ENCODE measurements at regions not wholly inside any gene's neighbourhood (a gene's known extent, or its start where the extent isn't known, plus 50 kb on each side); places are given as distances from the start of the nearest gene placed in this dataset.

DNA sequence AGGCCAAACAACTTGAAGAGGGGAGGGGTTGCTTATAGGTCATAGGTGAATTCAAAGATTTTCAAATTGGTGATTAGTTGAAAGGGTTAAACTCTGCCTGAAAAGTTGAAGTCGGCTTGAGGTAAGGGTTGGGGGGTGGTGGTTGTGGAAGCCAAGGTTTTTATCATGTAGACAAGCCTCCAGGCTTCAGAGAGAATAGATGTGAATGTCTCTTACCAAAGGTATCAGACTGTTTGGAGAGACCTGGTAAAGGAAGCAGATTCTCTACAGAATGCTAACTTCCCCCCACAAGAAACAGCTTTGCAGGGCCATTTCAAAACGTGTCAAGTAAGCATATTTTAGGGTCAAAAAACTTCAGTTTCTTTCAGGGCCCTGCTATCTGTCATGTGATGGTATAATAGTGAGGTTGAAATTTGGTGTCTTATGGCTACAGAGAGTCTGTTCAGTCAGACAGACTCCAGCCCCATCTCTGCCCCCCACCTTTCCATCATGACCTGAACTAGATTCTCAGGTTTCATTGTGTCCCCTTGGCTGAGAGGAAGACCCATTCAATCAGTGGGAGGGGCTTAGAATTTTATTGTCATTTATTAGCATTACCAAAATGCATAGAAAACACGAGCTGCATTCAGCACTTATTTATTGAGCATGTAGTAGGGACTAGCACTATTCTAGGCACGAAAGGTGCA, 136.5 kb downstream of the MAP3K7 start:
- intact Hi-C loops (cut with micrococcal nuclease), result no loop called here
- Mint-ChIP-seq H3K27me3 (ENCODE audit: low read depth) (no peaks in the 10 kb centered on the region), H3K4me1 (ENCODE audit: low read depth) (peaks cover 42% of the 10 kb centered on the region), H3K36me3 (ENCODE audit: low read depth) (peaks cover 10% of the 10 kb centered on the region), H3K9me3 (peaks cover 2% of the 10 kb centered on the region), H3K27ac (no peak overlapping the region), H3K4me3 (no peak overlapping the region)
- CTCF ChIA-PET, result interaction anchor here (0.9 to 1.2 kb wide), 3 partner anchors 19 to 227 kb away, joined by 3 read pairs; no protein-coding TSS in a partner anchor
- no peak for DNase-seq

DNA sequence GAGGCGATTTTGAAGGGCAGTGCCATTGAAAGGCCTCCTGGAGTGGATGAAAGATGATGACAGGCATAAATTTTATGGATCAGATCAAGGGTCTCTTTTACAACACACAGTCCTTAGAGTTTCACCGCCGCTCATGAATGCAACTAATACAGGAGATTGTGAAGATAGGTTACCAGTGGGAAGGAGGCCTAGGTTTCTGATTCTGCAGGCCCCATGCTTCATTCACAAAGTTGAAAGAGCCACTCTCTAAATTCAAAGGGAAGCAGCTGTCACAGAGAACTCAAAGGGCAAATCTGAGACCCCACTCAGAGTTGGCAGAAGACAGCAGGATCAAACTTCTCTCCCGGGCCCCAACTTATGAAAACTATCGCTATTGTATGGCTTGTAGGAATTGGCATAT, 137.6 kb downstream of the MAP3K7 start:
- Mint-ChIP-seq H3K27ac (no peak overlapping the region), H3K4me1 (ENCODE audit: low read depth) (peaks cover 44% of the 10 kb centered on the region), H3K9me3 (peaks cover 2% of the 10 kb centered on the region), H3K36me3 (ENCODE audit: low read depth) (peaks cover 8% of the 10 kb centered on the region), H3K4me3 (no peak overlapping the region), H3K27me3 (ENCODE audit: low read depth) (no peaks in the 10 kb centered on the region)
- CTCF ChIA-PET, result interaction anchor here (0.7 kb wide), 1 partner anchor 291 kb away, joined by 3 read pairs; no protein-coding TSS in a partner anchor
- DNase-seq, result no peak
- intact Hi-C loops (cut with micrococcal nuclease), result no loop called here

DNA sequence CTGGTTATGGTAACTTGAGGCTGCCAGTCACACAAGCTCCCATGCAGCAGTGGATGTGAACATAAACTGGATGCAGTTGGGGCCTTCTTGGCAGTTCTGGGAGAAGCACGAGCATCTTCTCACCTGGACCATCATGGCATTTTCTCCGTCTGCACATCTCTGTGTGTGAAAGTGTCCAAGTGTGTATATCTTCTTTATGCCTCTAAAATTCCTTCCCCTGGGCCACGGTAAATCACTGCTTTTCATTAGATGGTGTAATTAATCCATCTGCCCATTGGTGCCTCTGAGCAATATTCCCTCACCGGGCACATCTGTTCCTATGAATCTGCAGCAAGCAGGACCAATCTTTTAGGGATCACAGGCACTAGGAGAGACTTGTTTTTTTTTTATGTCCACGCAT, 138.0 kb downstream of the MAP3K7 start:
- Mint-ChIP-seq H3K27me3 (ENCODE audit: low read depth) (no peaks in the 10 kb centered on the region), H3K4me1 (ENCODE audit: low read depth) (peaks cover 46% of the 10 kb centered on the region), H3K36me3 (ENCODE audit: low read depth) (peaks cover 8% of the 10 kb centered on the region), H3K9me3 (peaks cover 2% of the 10 kb centered on the region), H3K27ac (no peak overlapping the region), H3K4me3 (no peak overlapping the region)
- intact Hi-C loops (cut with micrococcal nuclease), result no loop called here
- DNase-seq, result no peak
- CTCF ChIA-PET, result no interaction called here

DNA sequence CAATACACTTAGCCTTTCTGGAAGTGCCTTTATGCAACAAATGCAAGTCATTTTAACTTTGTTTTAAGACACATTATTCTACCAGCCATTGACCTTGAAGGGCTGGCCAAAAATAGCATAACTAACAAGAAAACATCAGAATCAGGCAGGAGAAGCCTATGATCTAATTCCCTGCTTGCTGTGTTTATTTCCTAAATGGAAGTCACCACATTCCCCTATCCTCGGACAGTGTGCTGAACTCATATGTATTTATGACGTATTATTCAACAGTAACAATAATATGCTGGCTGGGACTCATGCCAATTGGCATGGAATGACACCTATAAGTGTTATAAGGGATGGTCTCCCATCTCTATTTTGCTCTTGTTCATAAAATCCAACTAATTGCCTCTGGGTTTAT, 140.7 kb downstream of the MAP3K7 start:
- peaks cover 56% of the 10 kb centered on the region for H3K4me1 Mint-ChIP-seq (ENCODE audit: low read depth)
- DNase-seq, result no peak
- no peak overlapping the region for H3K4me3 Mint-ChIP-seq
- H3K36me3 Mint-ChIP-seq (ENCODE audit: low read depth), result peaks cover 2% of the 10 kb centered on the region
- H3K9me3 Mint-ChIP-seq, result no peaks in the 10 kb centered on the region
- peak overlapping the region; percentile 95 for H3K27ac Mint-ChIP-seq
- no peaks in the 10 kb centered on the region for H3K27me3 Mint-ChIP-seq (ENCODE audit: low read depth)
- CTCF ChIA-PET, result no interaction called here
- intact Hi-C loops (cut with micrococcal nuclease), result no loop called here

DNA sequence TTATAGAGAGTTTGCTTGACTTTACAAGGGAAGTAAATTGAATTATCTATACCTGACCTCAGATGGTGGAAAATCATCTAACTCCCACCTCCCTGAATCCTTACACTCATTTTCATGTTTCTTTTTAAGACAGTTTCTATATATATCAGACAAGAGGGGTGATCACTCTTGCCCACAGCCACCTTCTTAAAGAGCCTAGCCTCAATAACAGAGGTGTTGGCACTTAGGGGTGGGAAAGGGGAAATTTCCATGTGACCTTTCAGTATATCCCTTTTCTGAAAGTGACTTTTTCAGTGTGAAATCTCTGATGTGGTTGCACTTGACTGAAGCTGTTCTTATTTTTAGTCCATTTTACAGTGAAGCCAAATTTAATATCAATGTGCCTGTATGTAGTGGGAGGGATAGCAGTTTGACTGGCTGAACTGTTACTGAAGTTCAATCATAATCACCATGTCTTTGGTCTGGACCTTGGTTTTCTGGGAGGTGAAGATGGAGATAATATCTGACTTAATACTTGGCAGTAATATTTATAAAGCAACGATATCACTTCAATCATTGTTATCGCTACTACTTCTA, 141.3 kb downstream of the MAP3K7 start:
- peak overlapping the region; percentile 95 for H3K27ac Mint-ChIP-seq

DNA sequence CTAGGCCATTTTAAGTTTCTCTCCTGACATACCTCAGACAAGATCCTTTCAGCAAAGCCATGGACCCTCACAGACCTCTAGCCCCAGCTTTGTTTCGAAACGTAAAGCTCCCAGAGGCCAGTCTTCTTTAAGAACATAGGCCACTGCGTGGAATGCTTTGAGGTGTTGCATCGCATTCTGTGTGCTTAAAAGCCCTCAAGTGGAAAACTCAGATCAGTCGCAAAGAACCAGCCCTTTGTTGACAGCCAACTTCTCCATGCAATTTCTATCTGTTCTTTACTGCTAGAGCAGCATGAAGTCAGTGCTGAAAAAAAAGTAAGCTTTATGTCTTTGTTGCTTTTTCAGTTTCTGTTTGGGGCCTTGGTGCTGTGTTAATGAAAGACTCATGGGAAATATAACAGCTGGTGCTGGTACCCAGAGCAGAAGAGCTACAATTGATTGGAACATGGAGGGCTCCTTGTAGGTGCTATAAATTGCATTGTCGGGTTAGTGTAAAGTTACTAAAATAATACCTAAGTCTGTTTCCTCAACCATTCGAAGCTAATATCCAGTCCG, 142.6 kb downstream of the MAP3K7 start:
- intact Hi-C loops (cut with micrococcal nuclease), result loop anchor here (1.0 to 2.0 kb wide), 4 partner anchors 9 to 42 kb away; no protein-coding TSS in a partner anchor
- peaks cover 56% of the 10 kb centered on the region for H3K4me1 Mint-ChIP-seq (ENCODE audit: low read depth)

More for the DNA sequence above, 141.3 kb downstream of the MAP3K7 start:
- CTCF ChIA-PET, result no interaction called here
- Mint-ChIP-seq H3K9me3 (no peaks in the 10 kb centered on the region), H3K27me3 (ENCODE audit: low read depth) (no peaks in the 10 kb centered on the region), H3K4me3 (no peak overlapping the region), H3K4me1 (ENCODE audit: low read depth) (peaks cover 56% of the 10 kb centered on the region), H3K36me3 (ENCODE audit: low read depth) (no peaks in the 10 kb centered on the region)
- intact Hi-C loops (cut with micrococcal nuclease), result loop anchor here (1.0 to 2.0 kb wide), 6 partner anchors 9 to 47 kb away; no protein-coding TSS in a partner anchor
- DNase-seq, result peak; percentile 56

DNA sequence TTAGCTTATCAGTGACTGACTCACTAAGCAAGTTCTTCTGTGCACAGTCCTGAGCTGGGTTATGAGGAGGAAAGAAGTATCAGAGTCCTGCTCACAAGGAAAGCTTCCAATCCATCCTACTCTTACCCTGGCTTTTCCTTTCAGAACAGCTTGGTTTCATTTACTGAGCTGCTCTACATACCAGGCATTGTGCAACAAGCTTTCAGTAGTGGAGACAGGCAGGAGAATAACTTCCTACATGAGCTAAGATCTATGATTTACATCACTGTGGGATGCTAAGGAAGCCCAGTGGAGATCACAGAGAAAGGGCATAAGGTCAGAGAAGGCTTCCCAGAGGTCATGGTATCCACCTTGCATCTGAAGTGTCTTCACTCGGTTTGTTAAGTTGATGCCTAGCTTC, 144.5 kb downstream of the MAP3K7 start:
- no peaks in the 10 kb centered on the region for H3K36me3 Mint-ChIP-seq (ENCODE audit: low read depth)
- H3K9me3 Mint-ChIP-seq, result no peaks in the 10 kb centered on the region
- CTCF ChIA-PET, result interaction anchor here (0.9 to 2.1 kb wide), 6 partner anchors 10 to 222 kb away, joined by 3 to 8 read pairs (median 4); no protein-coding TSS in a partner anchor
- intact Hi-C loops (cut with micrococcal nuclease), result no loop called here
- no peaks in the 10 kb centered on the region for H3K27me3 Mint-ChIP-seq (ENCODE audit: low read depth)
- no peak for DNase-seq
- H3K4me1 Mint-ChIP-seq (ENCODE audit: low read depth), result peaks cover 53% of the 10 kb centered on the region
- H3K4me3 Mint-ChIP-seq, result no peak overlapping the region
- H3K27ac Mint-ChIP-seq, result no peak overlapping the region

More for the DNA sequence above, 142.6 kb downstream of the MAP3K7 start:
- Mint-ChIP-seq H3K4me3 (peak overlapping the region; percentile 62), H3K9me3 (no peaks in the 10 kb centered on the region), H3K27ac (peak overlapping the region; percentile 95), H3K27me3 (ENCODE audit: low read depth) (no peaks in the 10 kb centered on the region), H3K36me3 (ENCODE audit: low read depth) (no peaks in the 10 kb centered on the region)
- no peak for DNase-seq
- CTCF ChIA-PET, result interaction anchor here (0.5 to 2.2 kb wide), 13 partner anchors 9 to 522 kb away, joined by 3 to 6 read pairs (median 3); no protein-coding TSS in a partner anchor

DNA sequence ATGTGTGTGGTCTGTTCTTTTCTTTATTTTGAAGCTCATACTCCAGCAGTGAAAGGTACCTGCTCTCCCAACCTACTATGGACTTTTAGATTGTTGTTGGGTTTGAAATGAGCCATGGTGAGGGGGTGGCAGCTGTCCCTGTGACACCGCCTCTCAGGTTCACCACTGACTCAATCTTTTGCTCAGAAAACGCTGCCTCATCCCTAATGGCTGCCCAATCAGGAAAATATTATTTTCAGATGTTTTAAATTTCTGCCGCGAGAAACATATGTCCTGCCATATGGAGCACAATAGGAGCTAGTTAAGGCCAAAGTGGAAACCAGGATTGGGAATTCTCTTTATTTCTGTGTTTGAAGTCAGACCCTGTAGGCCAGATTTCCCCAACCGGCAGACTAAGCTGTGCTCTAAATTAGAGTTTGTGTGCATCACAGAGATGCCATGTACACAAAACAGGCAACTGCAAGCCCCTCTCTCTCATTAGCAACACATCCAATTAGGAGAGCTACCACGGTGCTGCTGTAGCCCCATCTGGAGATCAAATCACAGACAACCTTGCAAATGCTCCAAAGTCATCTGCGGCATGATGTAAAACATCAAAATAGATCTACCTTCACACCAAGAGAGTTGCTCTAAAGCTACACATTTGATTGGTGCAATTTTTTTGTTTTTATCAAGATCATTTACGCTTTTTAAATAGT, 144.1 kb upstream of the BACH2 start:
- DNase-seq, result no peak
- Mint-ChIP-seq H3K36me3 (ENCODE audit: low read depth) (no peaks in the 10 kb centered on the region), H3K27ac (no peak overlapping the region), H3K4me3 (no peak overlapping the region), H3K4me1 (ENCODE audit: low read depth) (peaks cover 42% of the 10 kb centered on the region), H3K27me3 (ENCODE audit: low read depth) (no peaks in the 10 kb centered on the region), H3K9me3 (no peaks in the 10 kb centered on the region)
- CTCF ChIA-PET, result interaction anchor here (0.6 to 1.2 kb wide), 2 partner anchors 9 to 17 kb away, joined by 4 read pairs; no protein-coding TSS in a partner anchor
- intact Hi-C loops (cut with micrococcal nuclease), result no loop called here

DNA sequence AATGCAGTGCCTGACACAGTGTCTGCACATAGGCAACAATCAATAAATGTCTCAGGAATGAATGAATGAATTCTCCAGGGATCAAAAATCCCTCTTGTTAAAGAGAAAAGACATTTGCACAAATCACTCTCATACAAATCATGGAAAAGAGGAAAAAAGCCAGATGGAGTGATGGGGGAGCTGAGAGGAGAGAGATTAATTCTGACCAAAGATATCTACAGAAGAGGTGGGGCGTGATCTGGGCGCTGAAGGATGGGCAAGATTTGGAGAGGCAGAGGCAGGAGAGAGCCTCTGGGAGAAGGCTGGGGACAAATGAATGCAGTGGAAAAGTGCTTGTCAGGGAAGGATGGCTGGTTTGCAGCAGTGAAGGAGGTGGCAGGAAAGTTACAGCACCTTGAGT, 142.9 kb upstream of the BACH2 start:
- CTCF ChIA-PET, result no interaction called here
- Mint-ChIP-seq H3K27ac (no peak overlapping the region), H3K36me3 (ENCODE audit: low read depth) (peaks cover 4% of the 10 kb centered on the region), H3K9me3 (peaks cover 2% of the 10 kb centered on the region), H3K4me1 (ENCODE audit: low read depth) (peaks cover 35% of the 10 kb centered on the region), H3K27me3 (ENCODE audit: low read depth) (no peaks in the 10 kb centered on the region), H3K4me3 (no peak overlapping the region)
- intact Hi-C loops (cut with micrococcal nuclease), result no loop called here
- DNase-seq, result no peak

DNA sequence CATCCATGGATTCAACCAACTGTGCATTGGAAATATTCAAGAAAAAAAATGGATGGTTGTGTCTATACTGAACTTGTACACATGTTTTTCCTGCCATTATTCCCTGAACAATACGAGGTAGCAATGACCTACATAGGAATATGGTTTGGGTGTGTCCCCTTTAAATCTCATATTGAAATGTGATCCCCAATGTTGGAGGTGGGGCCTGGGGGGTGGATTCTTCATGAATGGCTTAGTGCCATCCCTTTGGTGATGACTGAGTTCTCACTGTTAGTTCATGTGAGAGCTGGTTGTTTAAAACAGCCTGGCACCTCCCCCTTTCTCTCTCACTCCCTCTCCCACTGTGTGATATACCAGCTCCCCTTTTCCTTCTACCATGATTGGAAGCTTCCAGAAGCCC, 139.8 kb upstream of the BACH2 start:
- Mint-ChIP-seq H3K9me3 (peaks cover 23% of the 10 kb centered on the region), H3K27me3 (ENCODE audit: low read depth) (no peaks in the 10 kb centered on the region), H3K36me3 (ENCODE audit: low read depth) (peaks cover 24% of the 10 kb centered on the region), H3K4me1 (ENCODE audit: low read depth) (peaks cover 28% of the 10 kb centered on the region), H3K27ac (no peak overlapping the region), H3K4me3 (no peak overlapping the region)
- DNase-seq, result no peak
- CTCF ChIA-PET, result interaction anchor here (0.9 kb wide), 1 partner anchor 17 kb away, joined by 3 read pairs; no protein-coding TSS in a partner anchor
- intact Hi-C loops (cut with micrococcal nuclease), result no loop called here

DNA sequence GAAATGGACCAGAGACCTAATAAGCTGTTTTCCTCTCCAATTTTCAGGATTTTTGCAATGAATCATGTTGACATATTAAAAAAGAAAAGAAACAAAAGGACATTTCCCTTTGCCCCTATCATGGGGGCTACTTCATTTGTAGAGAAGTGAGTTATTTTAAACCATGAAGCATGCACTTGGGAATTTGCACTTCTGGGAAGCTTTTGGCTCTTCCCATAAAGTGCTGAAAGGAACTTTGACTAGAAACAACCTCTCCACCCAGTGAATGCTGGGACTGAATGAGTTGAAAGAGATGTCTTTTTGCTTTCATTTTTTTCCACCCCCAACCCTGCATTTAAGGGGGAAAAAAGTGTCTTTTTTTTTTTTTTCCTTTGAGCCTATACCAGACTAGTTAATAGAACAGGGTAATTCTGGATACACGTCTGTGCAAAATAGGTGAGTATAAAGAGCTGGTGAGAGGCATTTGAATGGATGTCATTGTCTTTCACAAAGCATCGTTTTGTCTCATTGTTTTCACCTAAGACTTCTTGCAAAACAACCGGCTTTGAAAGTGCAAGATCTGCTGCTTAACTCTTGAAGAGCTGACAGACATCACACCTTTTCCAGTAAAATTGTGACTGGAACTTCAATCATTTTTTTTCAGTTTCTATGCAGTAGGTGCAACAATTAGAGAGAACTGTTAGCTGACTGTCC, 138.7 kb upstream of the BACH2 start:
- Mint-ChIP-seq H3K4me1 (ENCODE audit: low read depth) (peaks cover 22% of the 10 kb centered on the region), H3K36me3 (ENCODE audit: low read depth) (peaks cover 29% of the 10 kb centered on the region), H3K9me3 (peaks cover 29% of the 10 kb centered on the region), H3K27ac (no peak overlapping the region), H3K4me3 (no peak overlapping the region), H3K27me3 (ENCODE audit: low read depth) (no peaks in the 10 kb centered on the region)
- no peak for DNase-seq
- CTCF ChIA-PET, result interaction anchor here (1.0 to 1.8 kb wide), 2 partner anchors 35 to 44 kb away, joined by 4 to 5 read pairs; no protein-coding TSS in a partner anchor
- intact Hi-C loops (cut with micrococcal nuclease), result loop anchor here (1.0 kb wide), 1 partner anchor 9 kb away; no protein-coding TSS in a partner anchor
